NCI-H1105 (cell line): ENCODE measurements at regions not wholly inside any gene's neighbourhood (a gene's known extent, or its start where the extent isn't known, plus 50 kb on each side); places are given as distances from the start of the nearest gene placed in this dataset.
"Not testable (repeated sequence)": the region's sequence is repeated elsewhere in the genome, so short reads cannot be mapped to it uniquely, and the experiment has no call there.

ENCODE experiments used
- DNase-seq: peaks from one replicate; lab custom pipeline; 2025; lab: John Stamatoyannopoulos, UW

- DNase-seq = no peak
These were observed 98.9 kb upstream of the FRMD4B start for GRCh38 chr3:69484507-69485393.

DNA sequence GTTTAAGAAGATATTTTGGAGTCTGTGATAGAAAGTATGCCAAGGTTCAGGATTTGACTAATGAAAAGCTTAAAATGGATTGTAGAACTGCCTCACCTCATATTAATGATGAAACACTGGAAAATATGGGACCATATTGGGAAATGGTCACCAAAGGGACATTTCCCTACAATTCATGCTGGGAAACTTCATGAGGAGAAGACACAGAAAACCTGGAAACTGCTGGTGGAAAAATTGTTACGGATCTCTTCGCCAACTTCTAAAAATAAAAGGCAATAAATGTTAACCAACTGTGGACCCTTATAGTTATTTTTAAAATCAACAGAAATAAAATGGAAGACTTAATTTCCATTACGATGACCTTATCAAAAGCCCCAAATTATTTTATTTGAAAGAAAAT is 97.6 kb upstream of the FRMD4B start:
- DNase-seq = no peak

DNA sequence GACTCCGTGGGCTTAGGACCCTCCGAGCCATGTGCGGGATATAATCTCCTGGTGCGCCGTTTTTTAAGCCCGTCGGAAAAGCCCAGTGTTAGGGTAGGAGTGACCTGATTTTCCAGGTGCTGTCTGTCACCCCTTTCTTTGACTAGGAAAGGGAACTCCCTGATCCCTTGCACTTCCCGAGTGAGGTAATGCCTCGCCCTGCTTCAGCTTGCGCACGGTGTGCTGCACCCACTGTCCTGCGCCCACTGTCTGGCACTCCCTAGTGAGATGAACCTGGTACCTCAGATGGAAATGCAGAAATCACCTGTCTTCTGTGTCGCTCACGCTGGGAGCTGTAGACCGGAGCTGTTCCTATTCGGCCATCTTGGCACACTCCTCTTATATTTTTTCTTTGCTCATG is 95.1 kb upstream of the FRMD4B start:
- not testable (repeated sequence) for DNase-seq

DNA sequence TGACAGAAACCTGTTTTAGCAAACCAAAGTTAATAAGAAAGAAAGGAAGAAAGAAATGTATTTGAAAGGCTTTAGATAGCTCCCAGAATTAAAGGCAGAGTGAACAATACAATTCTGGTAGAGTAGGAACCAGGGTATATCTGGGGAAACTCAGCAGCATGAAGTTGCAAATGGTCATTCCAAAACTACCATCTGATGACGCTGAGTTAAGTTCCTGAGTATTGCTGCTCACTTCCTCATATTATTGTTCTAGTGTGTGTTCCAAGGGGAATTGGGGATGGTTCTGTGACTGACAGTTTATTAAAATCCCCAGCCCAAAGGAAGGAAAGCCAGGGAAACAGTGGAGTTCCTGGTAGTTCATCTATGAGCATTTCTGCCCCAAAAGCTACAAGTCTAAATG is 88.3 kb upstream of the FRMD4B start:
- DNase-seq = no peak

GRCh38 chr3:69472093-69472492 is 86.2 kb upstream of the FRMD4B start:
- no peak for DNase-seq

GRCh38 chr3:69463531-69463930 is 77.6 kb upstream of the FRMD4B start:
- no peak for DNase-seq

DNA sequence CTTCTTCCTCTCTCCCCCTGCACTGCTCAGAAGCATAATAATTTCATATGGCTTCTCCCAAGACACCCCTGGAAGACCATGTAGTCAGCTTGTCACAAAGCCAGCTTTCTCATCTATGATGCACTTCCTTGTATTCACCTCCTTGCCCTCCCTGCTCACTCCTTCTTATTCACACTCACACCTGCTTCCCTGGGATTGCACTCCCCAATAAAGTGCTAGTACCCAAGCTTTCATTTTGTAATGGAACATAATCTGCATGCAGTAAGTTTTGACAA is 76.9 kb upstream of the FRMD4B start:
- DNase-seq = no peak

GRCh38 chr3:69462022-69462825 is 76.3 kb upstream of the FRMD4B start:
- no peak for DNase-seq

- DNase-seq = no peak
These were observed 74.1 kb upstream of the FRMD4B start for GRCh38 chr3:69460034-69460433.

- DNase-seq = no peak
These were observed 73.0 kb upstream of the FRMD4B start for GRCh38 chr3:69458803-69459365.

DNA sequence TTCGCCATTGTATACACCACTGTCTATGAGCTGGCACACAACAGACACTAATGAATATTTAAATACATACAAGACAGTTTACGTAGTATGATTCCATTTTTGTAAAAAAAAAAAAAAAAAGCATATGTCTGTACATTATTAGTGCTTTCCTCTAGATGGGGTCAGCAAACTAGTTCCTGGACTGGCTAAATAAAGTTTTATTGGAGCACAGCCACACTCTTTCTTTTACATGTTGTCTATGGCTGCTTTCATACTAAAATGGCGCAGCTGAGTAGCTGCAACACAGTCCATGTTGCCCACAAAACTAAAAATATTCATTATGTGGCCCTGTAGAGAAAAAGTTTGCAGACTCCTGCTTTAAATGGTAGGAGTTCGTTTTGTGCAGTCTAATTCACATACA is 70.7 kb upstream of the FRMD4B start:
- no peak for DNase-seq

DNA sequence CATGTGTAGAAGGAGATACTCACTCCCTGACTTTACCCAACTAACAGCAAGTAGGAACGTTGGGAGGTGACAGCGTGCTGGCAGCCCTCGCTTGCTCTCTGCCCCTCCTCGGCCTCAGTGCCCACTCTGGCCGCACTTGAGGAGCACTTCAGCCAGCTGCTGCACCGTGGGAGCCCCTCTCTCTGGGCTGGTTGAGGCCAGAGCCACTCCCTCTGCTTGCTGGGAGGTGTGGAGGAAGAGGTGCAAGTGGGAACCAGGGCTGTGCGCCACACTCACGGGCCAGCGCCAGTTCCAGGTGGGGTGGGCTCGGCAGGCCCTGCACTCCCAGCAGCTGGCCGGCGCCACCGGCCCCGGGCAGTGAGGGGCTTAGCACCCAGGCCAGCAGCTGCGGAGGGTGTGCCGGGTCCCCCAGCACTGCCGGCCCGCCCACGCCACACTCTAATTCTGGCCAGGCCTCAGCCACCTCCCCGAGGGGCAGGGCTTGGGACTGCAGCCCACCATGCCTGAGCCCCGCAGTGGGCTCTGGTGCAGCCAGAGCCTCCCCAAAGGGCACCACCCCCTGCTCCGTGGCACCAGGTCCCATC is 68.4 kb upstream of the FRMD4B start:
- DNase-seq = no peak

- no peak for DNase-seq
These were observed 66.4 kb upstream of the FRMD4B start for GRCh38 chr3:69452295-69452694.

DNA sequence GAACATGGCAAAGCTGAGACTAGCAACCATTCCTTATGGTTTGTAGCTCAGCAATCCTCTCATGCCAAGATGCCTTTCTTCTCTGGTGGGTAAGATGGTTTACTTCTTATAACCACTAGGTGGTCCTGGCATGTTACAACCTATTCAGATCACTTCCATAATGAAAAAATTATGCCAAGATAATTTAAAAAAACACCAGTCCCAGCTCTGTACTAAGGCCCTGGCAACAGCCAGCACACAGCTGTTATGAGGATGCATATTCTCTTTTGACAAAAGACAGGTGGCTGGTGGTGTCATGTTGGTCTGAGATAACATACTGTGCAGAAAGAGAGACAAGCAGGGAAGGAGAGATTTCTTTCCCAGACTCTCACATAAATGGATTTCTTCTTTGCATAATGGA is 65.7 kb upstream of the FRMD4B start:
- no peak for DNase-seq

DNA sequence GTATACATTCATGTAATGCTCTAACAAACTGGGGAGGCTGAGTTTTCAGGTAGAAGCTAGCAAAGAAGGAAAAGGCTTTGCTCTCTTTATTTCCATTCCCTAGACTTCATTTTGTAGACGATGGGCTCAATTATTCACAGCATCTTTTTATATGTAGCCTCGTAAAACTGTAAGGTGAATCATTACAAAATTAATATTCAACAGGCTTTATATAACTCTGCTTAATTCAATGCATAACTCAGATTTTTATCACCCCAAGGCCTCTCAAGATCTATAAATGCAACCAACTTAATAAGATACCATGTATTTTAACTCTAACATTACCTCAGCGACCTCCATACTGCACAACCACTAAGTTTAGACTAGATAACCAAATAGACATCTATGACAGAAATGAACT is 63.0 kb upstream of the FRMD4B start:
- no peak for DNase-seq

DNA sequence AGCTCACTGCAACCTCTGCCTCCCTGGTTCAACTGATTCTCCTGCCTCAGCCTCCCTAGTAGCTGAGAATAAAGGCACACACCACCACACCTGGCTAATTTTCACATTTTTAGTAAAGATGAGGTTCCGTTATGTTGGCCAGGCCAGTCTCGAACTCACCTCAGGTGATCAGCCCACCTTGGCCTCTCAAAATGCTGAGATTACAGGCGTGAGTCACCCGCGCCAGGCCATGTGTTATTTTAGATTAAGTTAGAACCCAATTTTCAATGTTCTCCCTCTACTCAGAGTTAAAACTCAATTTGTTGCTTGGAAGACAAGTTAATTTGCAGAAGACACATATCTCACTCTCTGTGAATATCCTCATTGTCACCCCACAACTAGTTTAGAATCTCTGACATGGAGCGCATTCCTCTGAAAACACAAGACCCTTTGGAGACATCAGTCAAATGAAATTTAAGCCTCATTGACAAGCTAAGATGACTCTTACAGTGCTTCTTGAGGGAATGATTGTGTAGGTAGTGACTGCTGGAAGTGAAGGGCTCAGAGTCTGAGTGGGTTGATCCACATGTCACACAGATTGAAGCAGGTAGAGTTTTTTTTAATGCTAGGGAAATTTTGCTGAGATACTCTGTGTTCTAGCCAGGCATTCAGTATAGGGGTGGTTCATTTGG is 60.6 kb upstream of the FRMD4B start:
- DNase-seq = no peak

GRCh38 chr3:69445498-69445897 is 59.6 kb upstream of the FRMD4B start:
- no peak for DNase-seq

GRCh38 chr3:69445024-69445423 is 59.1 kb upstream of the FRMD4B start:
- no peak for DNase-seq

GRCh38 chr3:69443457-69443920 is 57.6 kb upstream of the FRMD4B start:
- DNase-seq = no peak

- no peak for DNase-seq
These were observed 57.0 kb upstream of the FRMD4B start for GRCh38 chr3:69442771-69443311.

DNA sequence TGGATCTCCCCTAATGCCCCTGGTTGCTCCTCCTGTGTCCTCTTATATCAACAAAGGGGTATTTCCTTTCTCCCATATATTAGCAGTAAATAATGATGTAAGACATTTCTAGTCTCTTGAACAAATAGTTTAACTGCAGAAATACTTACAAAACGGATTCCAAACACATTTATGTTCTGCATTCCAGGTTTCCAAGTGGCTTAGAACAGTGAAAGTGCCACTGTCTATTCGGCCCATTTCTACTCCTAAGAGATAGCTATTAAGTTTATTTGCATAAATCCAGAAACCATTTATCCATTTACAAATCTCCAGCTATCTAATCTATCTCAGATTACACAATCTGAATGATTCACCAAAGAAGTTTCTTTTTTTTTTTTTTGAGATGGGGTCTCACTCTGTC is 55.8 kb upstream of the FRMD4B start:
- no peak for DNase-seq

GRCh38 chr3:69441040-69441439 is 55.2 kb upstream of the FRMD4B start:
- DNase-seq = no peak
